Chondrocyte (in vitro differentiated cells): ENCODE measurements at regions not wholly inside any gene's neighbourhood (a gene's known extent, or its start where the extent isn't known, plus 50 kb on each side); places are given as distances from the start of the nearest gene placed in this dataset.
"Not testable (repeated sequence)": the region's sequence is repeated elsewhere in the genome, so short reads cannot be mapped to it uniquely, and the experiment has no call there.

Experiments used
- DNase-seq: peaks from one replicate; pipeline ENCODE4 v3.0.0; 2021; ENCODE audit warnings: mixed read lengths, low spot score
- H3K27ac Mint-ChIP-seq: one replicate; pipeline ENCODE4 v1.8.0; 2021; ENCODE audit warnings: mild to moderate bottlenecking, moderate library complexity, mixed read lengths; ENCODE audit not compliant: unreplicated experiment
- H3K27me3 Mint-ChIP-seq: 2 replicates; pipeline ENCODE4 v1.8.0; 2021; ENCODE audit warnings: low read depth, mixed read lengths
- H3K36me3 Mint-ChIP-seq: 2 replicates; pipeline ENCODE4 v1.8.0; 2021; ENCODE audit warnings: low read depth, mixed read lengths
- H3K4me1 Mint-ChIP-seq: 2 replicates; pipeline ENCODE4 v1.8.0; 2021; ENCODE audit warnings: low read depth, mild to moderate bottlenecking, mixed read lengths
- H3K4me3 Mint-ChIP-seq: one replicate; pipeline ENCODE4 v1.8.0; 2021; ENCODE audit warnings: mild to moderate bottlenecking, moderate library complexity, mixed read lengths; ENCODE audit not compliant: unreplicated experiment
- H3K9me3 Mint-ChIP-seq: 2 replicates; pipeline ENCODE4 v1.8.0; 2021; ENCODE audit warnings: low read depth, mixed read lengths
- TF ChIP-seq, protein P1 (sequence below): fragments of 200-600 bp; sonication (generic); IDR thresholded peaks from 2 replicates; pipeline ENCODE4 v1.5.0; 2021; ENCODE audit warnings: antibody characterized with exemption, mild to moderate bottlenecking, moderate library complexity

- H3K4me1 Mint-ChIP-seq: peaks cover 15% of the 10 kb centered on the region
- no peak for DNase-seq
- H3K36me3 Mint-ChIP-seq: no peaks in the 10 kb centered on the region
- no peaks in the 10 kb centered on the region for H3K27me3 Mint-ChIP-seq
- no peak overlapping the region for H3K4me3 Mint-ChIP-seq
- no peaks in the 10 kb centered on the region for H3K9me3 Mint-ChIP-seq
- TF ChIP-seq, protein P1, sequence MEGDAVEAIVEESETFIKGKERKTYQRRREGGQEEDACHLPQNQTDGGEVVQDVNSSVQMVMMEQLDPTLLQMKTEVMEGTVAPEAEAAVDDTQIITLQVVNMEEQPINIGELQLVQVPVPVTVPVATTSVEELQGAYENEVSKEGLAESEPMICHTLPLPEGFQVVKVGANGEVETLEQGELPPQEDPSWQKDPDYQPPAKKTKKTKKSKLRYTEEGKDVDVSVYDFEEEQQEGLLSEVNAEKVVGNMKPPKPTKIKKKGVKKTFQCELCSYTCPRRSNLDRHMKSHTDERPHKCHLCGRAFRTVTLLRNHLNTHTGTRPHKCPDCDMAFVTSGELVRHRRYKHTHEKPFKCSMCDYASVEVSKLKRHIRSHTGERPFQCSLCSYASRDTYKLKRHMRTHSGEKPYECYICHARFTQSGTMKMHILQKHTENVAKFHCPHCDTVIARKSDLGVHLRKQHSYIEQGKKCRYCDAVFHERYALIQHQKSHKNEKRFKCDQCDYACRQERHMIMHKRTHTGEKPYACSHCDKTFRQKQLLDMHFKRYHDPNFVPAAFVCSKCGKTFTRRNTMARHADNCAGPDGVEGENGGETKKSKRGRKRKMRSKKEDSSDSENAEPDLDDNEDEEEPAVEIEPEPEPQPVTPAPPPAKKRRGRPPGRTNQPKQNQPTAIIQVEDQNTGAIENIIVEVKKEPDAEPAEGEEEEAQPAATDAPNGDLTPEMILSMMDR: no peak
- no peak overlapping the region for H3K27ac Mint-ChIP-seq
These were observed 51.6 kb upstream of the POMP start for GRCh38 chr13:28607187-28607955.

DNA sequence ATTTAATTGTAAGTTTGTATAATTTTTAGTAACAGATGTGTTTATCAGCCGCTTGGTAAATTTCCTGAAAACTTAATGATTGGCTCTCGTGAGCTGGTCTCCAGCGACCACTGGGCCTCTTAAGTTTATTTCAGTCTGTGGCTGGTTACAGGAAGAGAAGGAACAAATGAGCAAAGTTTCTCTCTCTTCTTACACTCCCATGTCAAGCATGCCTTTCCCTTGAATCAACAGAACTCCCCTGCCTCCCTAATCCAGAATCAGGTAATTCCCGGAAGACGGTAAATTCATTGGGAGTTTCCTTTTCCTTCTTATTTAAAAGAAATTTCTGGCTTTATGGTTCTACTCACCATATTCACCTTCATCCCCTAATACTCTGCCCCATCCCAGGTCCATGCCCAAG is 52.5 kb upstream of the POMP start:
- no peaks in the 10 kb centered on the region for H3K9me3 Mint-ChIP-seq
- TF ChIP-seq, protein P1: no peak

DNA sequence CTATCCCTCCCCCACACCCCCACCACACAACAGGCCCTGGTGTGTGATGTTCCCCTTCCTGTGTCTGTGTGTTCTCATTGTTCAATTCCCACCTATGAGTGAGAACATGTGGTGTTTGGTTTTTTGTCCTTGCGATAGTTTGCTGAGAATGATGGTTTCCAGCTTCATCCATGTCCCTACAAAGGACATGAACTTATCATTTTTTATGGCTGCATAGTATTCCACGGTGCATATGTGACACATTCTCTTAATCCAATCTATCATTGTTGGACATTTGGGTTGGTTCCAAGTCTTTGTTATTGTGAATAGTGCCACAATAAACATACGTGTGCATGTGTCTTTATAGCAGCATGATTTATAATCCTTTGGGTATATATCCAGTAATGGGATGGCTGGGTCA is 53.8 kb upstream of the POMP start:
- H3K36me3 Mint-ChIP-seq, H3K4me1 Mint-ChIP-seq, H3K4me3 Mint-ChIP-seq, H3K9me3 Mint-ChIP-seq, DNase-seq, H3K27me3 Mint-ChIP-seq, H3K27ac Mint-ChIP-seq: not testable (repeated sequence)

More for the DNA sequence above, 52.5 kb upstream of the POMP start:
- Mint-ChIP-seq H3K36me3 (no peaks in the 10 kb centered on the region), H3K4me3 (no peak overlapping the region), H3K4me1 (peaks cover 15% of the 10 kb centered on the region), H3K27me3 (no peaks in the 10 kb centered on the region), H3K27ac (no peak overlapping the region)
- no peak for DNase-seq

DNA sequence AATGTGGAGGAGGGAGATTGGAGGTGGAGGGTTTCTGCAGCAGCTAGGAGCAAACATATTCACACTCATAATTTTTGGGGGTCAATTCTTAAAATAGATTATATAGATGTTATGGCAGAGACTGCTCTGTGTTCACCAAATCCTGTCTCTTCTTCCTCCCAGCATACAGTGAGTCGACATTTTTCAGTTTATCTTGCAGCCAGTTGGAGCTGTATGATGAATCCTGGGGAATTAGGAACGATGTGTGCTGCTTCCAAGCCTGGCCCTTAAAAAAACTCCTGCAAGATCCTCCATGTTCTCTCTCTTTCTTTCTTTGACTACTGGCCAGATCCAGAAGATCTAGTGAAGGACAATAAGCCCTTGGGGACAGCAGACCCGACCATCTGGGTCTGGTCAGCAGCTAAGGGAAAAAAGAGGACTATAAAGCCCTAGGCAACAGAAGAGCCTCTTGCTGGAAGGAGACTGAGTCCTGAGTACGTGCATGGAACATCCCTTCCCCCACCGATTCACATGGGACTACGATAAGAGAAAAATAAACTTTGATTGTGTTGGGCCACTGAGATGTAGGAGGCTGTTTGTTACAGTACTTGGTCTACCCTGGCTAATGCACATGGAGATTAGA is 55.8 kb upstream of the POMP start:
- H3K4me3 Mint-ChIP-seq: no peak overlapping the region
- TF ChIP-seq, protein P1: no peak
- H3K27ac Mint-ChIP-seq: no peak overlapping the region
- peaks cover 2% of the 10 kb centered on the region for H3K9me3 Mint-ChIP-seq
- H3K4me1 Mint-ChIP-seq: peaks cover 3% of the 10 kb centered on the region
- DNase-seq: no peak
- no peaks in the 10 kb centered on the region for H3K36me3 Mint-ChIP-seq
- H3K27me3 Mint-ChIP-seq: no peaks in the 10 kb centered on the region

DNA sequence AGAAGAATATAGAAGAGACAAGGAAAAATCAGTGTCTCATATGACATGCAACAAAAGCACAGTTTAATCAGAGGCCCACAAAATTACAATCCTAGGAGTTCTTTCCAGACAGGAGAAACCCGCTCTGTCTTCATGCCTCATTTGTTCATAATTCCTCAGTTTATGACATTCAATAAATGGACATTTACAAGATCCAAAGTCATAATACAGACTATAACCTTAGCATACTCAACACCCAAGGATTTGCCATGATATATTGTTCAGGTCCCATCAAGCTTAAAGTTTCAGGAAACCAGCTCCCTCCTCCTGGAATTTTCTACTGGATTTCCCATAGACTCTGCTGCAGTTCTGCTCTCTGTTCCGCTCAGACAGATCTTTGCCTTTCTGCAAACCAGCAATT is 56.4 kb upstream of the POMP start:
- H3K27me3 Mint-ChIP-seq: no peaks in the 10 kb centered on the region
- H3K9me3 Mint-ChIP-seq: peaks cover 2% of the 10 kb centered on the region
- H3K36me3 Mint-ChIP-seq: no peaks in the 10 kb centered on the region
- TF ChIP-seq, protein P1: no peak
- no peak for DNase-seq
- H3K4me3 Mint-ChIP-seq: no peak overlapping the region
- no peak overlapping the region for H3K27ac Mint-ChIP-seq
- H3K4me1 Mint-ChIP-seq: peaks cover 5% of the 10 kb centered on the region
